GM23338 (cell line): ENCODE measurements at regions not wholly inside any gene's neighbourhood (a gene's known extent, or its start where the extent isn't known, plus 50 kb on each side); places are given as distances from the start of the nearest gene placed in this dataset.

Experiments used
- ATAC-seq: fragments of 200-7000 bp; cut with Tn5 transposase; 3 replicates; pipeline ENCODE4 v1.9.1; 2020
- DNase-seq: peaks from one replicate; pipeline ENCODE4 v3.0.0-alpha.2; 2015; ENCODE audit warnings: low spot score
- H2AFZ ChIP-seq: fragments of 200-600 bp; sonication (generic); 2 replicates; pipeline ENCODE4 v1.8.0; 2016; ENCODE audit warnings: antibody characterized with exemption, mild to moderate bottlenecking, moderate library complexity
- H3F3A ChIP-seq: fragments of 200-600 bp; sonication (generic); replicated peaks from 2 replicates; pipeline ENCODE4 v1.8.0; 2017; ENCODE audit warnings: antibody characterized with exemption, mixed run types, low read depth
- H3K27ac ChIP-seq: fragments of 200-600 bp; sonication (generic); 2 replicates; pipeline ENCODE4 v1.6.1; 2016; ENCODE audit warnings: low read depth
- H3K27me3 ChIP-seq: fragments of 200-600 bp; sonication (generic); 2 replicates; pipeline ENCODE4 v1.8.0; 2016; ENCODE audit warnings: mild to moderate bottlenecking, mixed run types, moderate library complexity; ENCODE audit not compliant: insufficient read depth
- H3K36me3 ChIP-seq: fragments of 200-600 bp; sonication (generic); 2 replicates; pipeline ENCODE4 v1.8.0; 2016; ENCODE audit warnings: mild to moderate bottlenecking; ENCODE audit not compliant: insufficient read depth
- H3K4me1 ChIP-seq: fragments of 200-600 bp; sonication (generic); 2 replicates; pipeline ENCODE4 v1.8.0; 2016; ENCODE audit warnings: mild to moderate bottlenecking, moderate library complexity; ENCODE audit not compliant: insufficient read depth
- H3K4me2 ChIP-seq: fragments of 200-600 bp; sonication (generic); 2 replicates; pipeline ENCODE4 v1.7.1; 2017; ENCODE audit warnings: mixed run types
- H3K4me3 ChIP-seq: fragments of 200-600 bp; sonication (generic); 2 replicates; pipeline ENCODE4 v1.6.1; 2016; ENCODE audit warnings: mixed run types
- H3K79me2 ChIP-seq: fragments of 200-600 bp; sonication (generic); replicated peaks from 2 replicates; pipeline ENCODE4 v1.8.0; 2017; ENCODE audit warnings: mild to moderate bottlenecking; ENCODE audit not compliant: insufficient read depth
- H3K9me2 ChIP-seq: fragments of 200-600 bp; sonication (generic); 2 replicates; pipeline ENCODE4 v1.8.0; 2017; ENCODE audit not compliant: insufficient read depth
- H4K20me1 ChIP-seq: fragments of 200-600 bp; sonication (generic); replicated peaks from 2 replicates; pipeline ENCODE4 v1.8.0; 2017; ENCODE audit warnings: mild to moderate bottlenecking; ENCODE audit not compliant: insufficient read depth
- H3K27ac Mint-ChIP-seq: 2 replicates; pipeline ENCODE4 v1.8.0; 2020; ENCODE audit warnings: inconsistent platforms, mild to moderate bottlenecking, moderate library complexity, mixed read lengths
- H3K27me3 Mint-ChIP-seq: 3 replicates; pipeline ENCODE4 v1.8.0; 2022; ENCODE audit warnings: low read depth, mild to moderate bottlenecking, moderate library complexity, mixed read lengths, inconsistent platforms; ENCODE audit not compliant: insufficient read depth, poor library complexity
- H3K36me3 Mint-ChIP-seq: 3 replicates; pipeline ENCODE4 v1.8.0; 2021; ENCODE audit warnings: low read depth, mild to moderate bottlenecking, inconsistent platforms, moderate library complexity, mixed read lengths
- H3K4me1 Mint-ChIP-seq: 3 replicates; pipeline ENCODE4 v1.8.0; 2020; ENCODE audit warnings: mild to moderate bottlenecking, inconsistent platforms, mixed read lengths
- H3K4me3 Mint-ChIP-seq: 3 replicates; pipeline ENCODE4 v1.8.0; 2021; ENCODE audit warnings: moderate library complexity, mild to moderate bottlenecking, inconsistent platforms, mixed read lengths
- H3K9me3 Mint-ChIP-seq: 3 replicates; pipeline ENCODE4 v1.8.0; 2020; ENCODE audit warnings: moderate library complexity, mild to moderate bottlenecking, inconsistent platforms, mixed read lengths
- CREB1 ChIP-seq: fragments of 250-450 bp; sonication (Bioruptor Pico); IDR thresholded peaks from 2 replicates; pipeline ENCODE4 v1.5.0; 2020; ENCODE audit warnings: low read depth, mild to moderate bottlenecking, moderate library complexity
- EZH2 ChIP-seq: fragments of 200-600 bp; sonication (generic); IDR thresholded peaks from one replicate; pipeline ENCODE4 v1.8.0; 2017; ENCODE audit warnings: antibody characterized with exemption, mild to moderate bottlenecking, low read depth; ENCODE audit not compliant: unreplicated experiment
- EZH2phosphoT487 ChIP-seq: fragments of 200-600 bp; sonication (generic); IDR thresholded peaks from one replicate; pipeline ENCODE4 v1.8.1; 2018; ENCODE audit warnings: antibody characterized with exemption; ENCODE audit not compliant: unreplicated experiment
- JUNB ChIP-seq: IDR thresholded peaks from one replicate; pipeline ENCODE4 v1.6.1; 2016; ENCODE audit warnings: antibody characterized with exemption; ENCODE audit not compliant: unreplicated experiment
- NANOG ChIP-seq: IDR thresholded peaks from 2 replicates; pipeline ENCODE4 v1.6.1; 2016; ENCODE audit warnings: antibody characterized with exemption, borderline replicate concordance
- POLR2AphosphoS5 ChIP-seq: IDR thresholded peaks from 2 replicates; pipeline ENCODE4 v1.6.1; 2016; ENCODE audit warnings: antibody characterized with exemption, low read depth
- STAT1 ChIP-seq: IDR thresholded peaks from one replicate; pipeline ENCODE4 v1.6.1; 2016; ENCODE audit warnings: antibody characterized with exemption; ENCODE audit not compliant: unreplicated experiment
- ZNF114 ChIP-seq: fragments of 250-450 bp; sonication (Bioruptor Pico); IDR thresholded peaks from 2 replicates; pipeline ENCODE4 v1.5.0; 2020; ENCODE audit warnings: mild to moderate bottlenecking, moderate library complexity
- ZNF331 ChIP-seq: fragments of 250-450 bp; sonication (Bioruptor Pico); IDR thresholded peaks from 2 replicates; pipeline ENCODE4 v1.5.0; 2020; ENCODE audit warnings: low read depth, mild to moderate bottlenecking, moderate library complexity
- TF ChIP-seq, protein P1 (sequence below), 2 experiments: fragments of 200-600 bp in 1 of 2; sonication (generic) in 1 of 2; conservative IDR thresholded peaks; 2 replicates each; pipeline versions ENCODE4 v1.5.1 to v1.6.1; 2016 to 2017; ENCODE audit warnings: antibody characterized with exemption in 2 of 2, low read depth in 2 of 2, mild to moderate bottlenecking in 2 of 2, moderate library complexity in 1 of 2
- TF ChIP-seq, protein P2 (sequence below): IDR thresholded peaks from 2 replicates; pipeline ENCODE4 v1.6.1; 2016; ENCODE audit warnings: antibody characterized with exemption
- TF ChIP-seq, protein P3 (sequence below): IDR thresholded peaks from one replicate; pipeline ENCODE4 v1.6.1; 2018; ENCODE audit warnings: antibody characterized with exemption; ENCODE audit not compliant: unreplicated experiment
- TF ChIP-seq, protein P4 (sequence below): fragments of 250-450 bp; sonication (Bioruptor Pico); IDR thresholded peaks from 2 replicates; pipeline ENCODE4 v1.5.0; 2020; ENCODE audit warnings: mild to moderate bottlenecking, moderate library complexity

DNA sequence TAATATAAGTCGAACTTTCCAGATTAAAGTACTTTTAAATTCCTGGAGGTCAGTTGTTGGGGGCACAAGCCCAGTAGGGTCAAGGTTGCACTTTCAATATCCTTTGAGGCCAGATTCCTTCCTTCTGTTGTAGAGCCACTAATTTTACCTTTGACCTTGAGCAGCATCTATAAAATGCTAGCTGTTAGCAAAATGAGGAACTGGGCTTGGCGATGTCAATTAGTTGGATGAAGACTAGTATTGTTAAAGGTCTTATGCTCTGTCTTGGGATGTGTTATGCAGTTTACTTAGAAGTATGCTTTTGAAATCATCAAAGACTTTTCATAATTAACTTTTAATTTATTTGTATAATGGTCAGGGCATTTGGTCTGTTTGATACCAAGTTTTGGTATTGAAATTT lies 425.9 kb upstream of the PROX1 start:
- H3K9me2 ChIP-seq, result no peaks in the 10 kb centered on the region
- H3K9me3 Mint-ChIP-seq, result peaks cover 49% of the 10 kb centered on the region
- peaks cover 2% of the 10 kb centered on the region for H3K27me3 Mint-ChIP-seq
- H3K4me2 ChIP-seq, result no peak overlapping the region
- H3K4me3 Mint-ChIP-seq, result no peak overlapping the region
- no peaks in the 10 kb centered on the region for H3K27me3 ChIP-seq
- no peaks in the 10 kb centered on the region for H3K4me1 ChIP-seq
- no peak for TF ChIP-seq JUNB
- TF ChIP-seq, protein P1, sequence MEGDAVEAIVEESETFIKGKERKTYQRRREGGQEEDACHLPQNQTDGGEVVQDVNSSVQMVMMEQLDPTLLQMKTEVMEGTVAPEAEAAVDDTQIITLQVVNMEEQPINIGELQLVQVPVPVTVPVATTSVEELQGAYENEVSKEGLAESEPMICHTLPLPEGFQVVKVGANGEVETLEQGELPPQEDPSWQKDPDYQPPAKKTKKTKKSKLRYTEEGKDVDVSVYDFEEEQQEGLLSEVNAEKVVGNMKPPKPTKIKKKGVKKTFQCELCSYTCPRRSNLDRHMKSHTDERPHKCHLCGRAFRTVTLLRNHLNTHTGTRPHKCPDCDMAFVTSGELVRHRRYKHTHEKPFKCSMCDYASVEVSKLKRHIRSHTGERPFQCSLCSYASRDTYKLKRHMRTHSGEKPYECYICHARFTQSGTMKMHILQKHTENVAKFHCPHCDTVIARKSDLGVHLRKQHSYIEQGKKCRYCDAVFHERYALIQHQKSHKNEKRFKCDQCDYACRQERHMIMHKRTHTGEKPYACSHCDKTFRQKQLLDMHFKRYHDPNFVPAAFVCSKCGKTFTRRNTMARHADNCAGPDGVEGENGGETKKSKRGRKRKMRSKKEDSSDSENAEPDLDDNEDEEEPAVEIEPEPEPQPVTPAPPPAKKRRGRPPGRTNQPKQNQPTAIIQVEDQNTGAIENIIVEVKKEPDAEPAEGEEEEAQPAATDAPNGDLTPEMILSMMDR (conservative IDR thresholded peaks at IDR 0.05; ENCODE audit: low read depth in 2 of 2), result no peak
- no peak for TF ChIP-seq NANOG
- TF ChIP-seq EZH2phosphoT487, result no peak
- TF ChIP-seq, protein P2, sequence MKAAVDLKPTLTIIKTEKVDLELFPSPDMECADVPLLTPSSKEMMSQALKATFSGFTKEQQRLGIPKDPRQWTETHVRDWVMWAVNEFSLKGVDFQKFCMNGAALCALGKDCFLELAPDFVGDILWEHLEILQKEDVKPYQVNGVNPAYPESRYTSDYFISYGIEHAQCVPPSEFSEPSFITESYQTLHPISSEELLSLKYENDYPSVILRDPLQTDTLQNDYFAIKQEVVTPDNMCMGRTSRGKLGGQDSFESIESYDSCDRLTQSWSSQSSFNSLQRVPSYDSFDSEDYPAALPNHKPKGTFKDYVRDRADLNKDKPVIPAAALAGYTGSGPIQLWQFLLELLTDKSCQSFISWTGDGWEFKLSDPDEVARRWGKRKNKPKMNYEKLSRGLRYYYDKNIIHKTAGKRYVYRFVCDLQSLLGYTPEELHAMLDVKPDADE, result no peak
- TF ChIP-seq, protein P3, sequence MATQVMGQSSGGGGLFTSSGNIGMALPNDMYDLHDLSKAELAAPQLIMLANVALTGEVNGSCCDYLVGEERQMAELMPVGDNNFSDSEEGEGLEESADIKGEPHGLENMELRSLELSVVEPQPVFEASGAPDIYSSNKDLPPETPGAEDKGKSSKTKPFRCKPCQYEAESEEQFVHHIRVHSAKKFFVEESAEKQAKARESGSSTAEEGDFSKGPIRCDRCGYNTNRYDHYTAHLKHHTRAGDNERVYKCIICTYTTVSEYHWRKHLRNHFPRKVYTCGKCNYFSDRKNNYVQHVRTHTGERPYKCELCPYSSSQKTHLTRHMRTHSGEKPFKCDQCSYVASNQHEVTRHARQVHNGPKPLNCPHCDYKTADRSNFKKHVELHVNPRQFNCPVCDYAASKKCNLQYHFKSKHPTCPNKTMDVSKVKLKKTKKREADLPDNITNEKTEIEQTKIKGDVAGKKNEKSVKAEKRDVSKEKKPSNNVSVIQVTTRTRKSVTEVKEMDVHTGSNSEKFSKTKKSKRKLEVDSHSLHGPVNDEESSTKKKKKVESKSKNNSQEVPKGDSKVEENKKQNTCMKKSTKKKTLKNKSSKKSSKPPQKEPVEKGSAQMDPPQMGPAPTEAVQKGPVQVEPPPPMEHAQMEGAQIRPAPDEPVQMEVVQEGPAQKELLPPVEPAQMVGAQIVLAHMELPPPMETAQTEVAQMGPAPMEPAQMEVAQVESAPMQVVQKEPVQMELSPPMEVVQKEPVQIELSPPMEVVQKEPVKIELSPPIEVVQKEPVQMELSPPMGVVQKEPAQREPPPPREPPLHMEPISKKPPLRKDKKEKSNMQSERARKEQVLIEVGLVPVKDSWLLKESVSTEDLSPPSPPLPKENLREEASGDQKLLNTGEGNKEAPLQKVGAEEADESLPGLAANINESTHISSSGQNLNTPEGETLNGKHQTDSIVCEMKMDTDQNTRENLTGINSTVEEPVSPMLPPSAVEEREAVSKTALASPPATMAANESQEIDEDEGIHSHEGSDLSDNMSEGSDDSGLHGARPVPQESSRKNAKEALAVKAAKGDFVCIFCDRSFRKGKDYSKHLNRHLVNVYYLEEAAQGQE, result no peak
- TF ChIP-seq EZH2, result no peak
- TF ChIP-seq ZNF331, result no peak
- TF ChIP-seq CREB1 (CRISPR knock-in tag), result no peak
- no peak for TF ChIP-seq POLR2AphosphoS5
- TF ChIP-seq, protein P4, sequence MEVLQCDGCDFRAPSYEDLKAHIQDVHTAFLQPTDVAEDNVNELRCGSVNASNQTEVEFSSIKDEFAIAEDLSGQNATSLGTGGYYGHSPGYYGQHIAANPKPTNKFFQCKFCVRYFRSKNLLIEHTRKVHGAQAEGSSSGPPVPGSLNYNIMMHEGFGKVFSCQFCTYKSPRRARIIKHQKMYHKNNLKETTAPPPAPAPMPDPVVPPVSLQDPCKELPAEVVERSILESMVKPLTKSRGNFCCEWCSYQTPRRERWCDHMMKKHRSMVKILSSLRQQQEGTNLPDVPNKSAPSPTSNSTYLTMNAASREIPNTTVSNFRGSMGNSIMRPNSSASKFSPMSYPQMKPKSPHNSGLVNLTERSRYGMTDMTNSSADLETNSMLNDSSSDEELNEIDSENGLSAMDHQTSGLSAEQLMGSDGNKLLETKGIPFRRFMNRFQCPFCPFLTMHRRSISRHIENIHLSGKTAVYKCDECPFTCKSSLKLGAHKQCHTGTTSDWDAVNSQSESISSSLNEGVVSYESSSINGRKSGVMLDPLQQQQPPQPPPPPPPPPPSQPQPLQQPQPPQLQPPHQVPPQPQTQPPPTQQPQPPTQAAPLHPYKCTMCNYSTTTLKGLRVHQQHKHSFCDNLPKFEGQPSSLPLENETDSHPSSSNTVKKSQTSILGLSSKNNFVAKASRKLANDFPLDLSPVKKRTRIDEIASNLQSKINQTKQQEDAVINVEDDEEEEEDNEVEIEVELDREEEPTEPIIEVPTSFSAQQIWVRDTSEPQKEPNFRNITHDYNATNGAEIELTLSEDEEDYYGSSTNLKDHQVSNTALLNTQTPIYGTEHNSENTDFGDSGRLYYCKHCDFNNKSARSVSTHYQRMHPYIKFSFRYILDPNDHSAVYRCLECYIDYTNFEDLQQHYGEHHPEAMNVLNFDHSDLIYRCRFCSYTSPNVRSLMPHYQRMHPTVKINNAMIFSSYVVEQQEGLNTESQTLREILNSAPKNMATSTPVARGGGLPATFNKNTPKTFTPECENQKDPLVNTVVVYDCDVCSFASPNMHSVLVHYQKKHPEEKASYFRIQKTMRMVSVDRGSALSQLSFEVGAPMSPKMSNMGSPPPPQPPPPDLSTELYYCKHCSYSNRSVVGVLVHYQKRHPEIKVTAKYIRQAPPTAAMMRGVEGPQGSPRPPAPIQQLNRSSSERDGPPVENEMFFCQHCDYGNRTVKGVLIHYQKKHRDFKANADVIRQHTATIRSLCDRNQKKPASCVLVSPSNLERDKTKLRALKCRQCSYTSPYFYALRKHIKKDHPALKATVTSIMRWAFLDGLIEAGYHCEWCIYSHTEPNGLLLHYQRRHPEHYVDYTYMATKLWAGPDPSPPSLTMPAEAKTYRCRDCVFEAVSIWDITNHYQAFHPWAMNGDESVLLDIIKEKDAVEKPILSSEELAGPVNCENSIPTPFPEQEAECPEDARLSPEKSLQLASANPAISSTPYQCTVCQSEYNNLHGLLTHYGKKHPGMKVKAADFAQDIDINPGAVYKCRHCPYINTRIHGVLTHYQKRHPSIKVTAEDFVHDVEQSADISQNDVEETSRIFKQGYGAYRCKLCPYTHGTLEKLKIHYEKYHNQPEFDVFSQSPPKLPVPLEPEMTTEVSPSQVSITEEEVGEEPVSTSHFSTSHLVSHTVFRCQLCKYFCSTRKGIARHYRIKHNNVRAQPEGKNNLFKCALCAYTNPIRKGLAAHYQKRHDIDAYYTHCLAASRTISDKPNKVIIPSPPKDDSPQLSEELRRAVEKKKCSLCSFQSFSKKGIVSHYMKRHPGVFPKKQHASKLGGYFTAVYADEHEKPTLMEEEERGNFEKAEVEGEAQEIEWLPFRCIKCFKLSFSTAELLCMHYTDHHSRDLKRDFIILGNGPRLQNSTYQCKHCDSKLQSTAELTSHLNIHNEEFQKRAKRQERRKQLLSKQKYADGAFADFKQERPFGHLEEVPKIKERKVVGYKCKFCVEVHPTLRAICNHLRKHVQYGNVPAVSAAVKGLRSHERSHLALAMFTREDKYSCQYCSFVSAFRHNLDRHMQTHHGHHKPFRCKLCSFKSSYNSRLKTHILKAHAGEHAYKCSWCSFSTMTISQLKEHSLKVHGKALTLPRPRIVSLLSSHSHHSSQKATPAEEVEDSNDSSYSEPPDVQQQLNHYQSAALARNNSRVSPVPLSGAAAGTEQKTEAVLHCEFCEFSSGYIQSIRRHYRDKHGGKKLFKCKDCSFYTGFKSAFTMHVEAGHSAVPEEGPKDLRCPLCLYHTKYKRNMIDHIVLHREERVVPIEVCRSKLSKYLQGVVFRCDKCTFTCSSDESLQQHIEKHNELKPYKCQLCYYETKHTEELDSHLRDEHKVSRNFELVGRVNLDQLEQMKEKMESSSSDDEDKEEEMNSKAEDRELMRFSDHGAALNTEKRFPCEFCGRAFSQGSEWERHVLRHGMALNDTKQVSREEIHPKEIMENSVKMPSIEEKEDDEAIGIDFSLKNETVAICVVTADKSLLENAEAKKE (CRISPR knock-in tag), result no peak
- TF ChIP-seq ZNF114, result no peak
- TF ChIP-seq STAT1, result no peak
- no peak overlapping the region for H3K27ac Mint-ChIP-seq
- no peak overlapping the region for H3K4me3 ChIP-seq
- no peaks in the 10 kb centered on the region for H3F3A ChIP-seq
- no peaks in the 10 kb centered on the region for H4K20me1 ChIP-seq
- H2AFZ ChIP-seq, result no peak overlapping the region
- H3K27ac ChIP-seq, result no peak overlapping the region
- H3K4me1 Mint-ChIP-seq, result no peaks in the 10 kb centered on the region
- ATAC-seq (no peak), DNase-seq (no peak)
- peaks cover 16% of the 10 kb centered on the region; the same call in 2 of the 3 replicates for H3K36me3 Mint-ChIP-seq
- peaks cover 7% of the 10 kb centered on the region; the same call in 1 of the 2 replicates for H3K36me3 ChIP-seq
- H3K79me2 ChIP-seq, result no peaks in the 10 kb centered on the region
